ENCODE measurements at regions not wholly inside any gene's neighbourhood (a gene's known extent, or its start where the extent isn't known, plus 50 kb on each side); places are given as distances from the start of the nearest gene placed in this dataset.

- TF ChIP-seq TAF1 (IDR thresholded peaks at IDR 0.05; ENCODE audit: borderline replicate concordance, insufficient read depth, low read length), result no peak
- no peak for TF ChIP-seq FOXP2 (optimal IDR thresholded peaks at IDR 0.05; ENCODE audit: borderline replicate concordance, extremely low read depth, extremely low read length, insufficient read depth)
- TF ChIP-seq SIN3A (IDR thresholded peaks at IDR 0.05; ENCODE audit: borderline replicate concordance, insufficient read depth, low read length), result no peak
- TF ChIP-seq POLR2AphosphoS5 (IDR thresholded peaks at IDR 0.05; ENCODE audit: low read depth, low read length), result no peak
- TF ChIP-seq REST (IDR thresholded peaks at IDR 0.05; ENCODE audit: insufficient read depth in 1 of 2, low read depth in 2 of 2, low read length in 2 of 2), result no peak
Measured at GRCh38 chr6:783966-784735, 91.2 kb upstream of the EXOC2 start.

- no peak for TF ChIP-seq TAF1 (IDR thresholded peaks at IDR 0.05; ENCODE audit: borderline replicate concordance, insufficient read depth, low read length)
- no peak for TF ChIP-seq REST (IDR thresholded peaks at IDR 0.05; ENCODE audit: insufficient read depth in 1 of 2, low read depth in 2 of 2, low read length in 2 of 2)
- no peak for TF ChIP-seq POLR2AphosphoS5 (IDR thresholded peaks at IDR 0.05; ENCODE audit: low read depth, low read length)
- no peak for TF ChIP-seq FOXP2 (optimal IDR thresholded peaks at IDR 0.05; ENCODE audit: borderline replicate concordance, extremely low read depth, extremely low read length, insufficient read depth)
- TF ChIP-seq SIN3A (IDR thresholded peaks at IDR 0.05; ENCODE audit: borderline replicate concordance, insufficient read depth, low read length), result no peak
Measured at GRCh38 chr6:782141-782540, 89.2 kb upstream of the EXOC2 start.

- no peak for TF ChIP-seq FOXP2 (optimal IDR thresholded peaks at IDR 0.05; ENCODE audit: borderline replicate concordance, extremely low read depth, extremely low read length, insufficient read depth)
- TF ChIP-seq POLR2AphosphoS5 (IDR thresholded peaks at IDR 0.05; ENCODE audit: low read depth, low read length), result no peak
- no peak for TF ChIP-seq REST (IDR thresholded peaks at IDR 0.05; ENCODE audit: insufficient read depth in 1 of 2, low read depth in 2 of 2, low read length in 2 of 2)
- TF ChIP-seq SIN3A (IDR thresholded peaks at IDR 0.05; ENCODE audit: borderline replicate concordance, insufficient read depth, low read length), result no peak
- TF ChIP-seq TAF1 (IDR thresholded peaks at IDR 0.05; ENCODE audit: borderline replicate concordance, insufficient read depth, low read length), result no peak
Measured at GRCh38 chr6:781350-781961, 88.5 kb upstream of the EXOC2 start.

GRCh38 chr6:780706-781105 is 87.8 kb upstream of the EXOC2 start:
- TF ChIP-seq FOXP2 (optimal IDR thresholded peaks at IDR 0.05; ENCODE audit: borderline replicate concordance, extremely low read depth, extremely low read length, insufficient read depth), result no peak
- no peak for TF ChIP-seq SIN3A (IDR thresholded peaks at IDR 0.05; ENCODE audit: borderline replicate concordance, insufficient read depth, low read length)
- no peak for TF ChIP-seq POLR2AphosphoS5 (IDR thresholded peaks at IDR 0.05; ENCODE audit: low read depth, low read length)
- no peak for TF ChIP-seq REST (IDR thresholded peaks at IDR 0.05; ENCODE audit: insufficient read depth in 1 of 2, low read depth in 2 of 2, low read length in 2 of 2)
- TF ChIP-seq TAF1 (IDR thresholded peaks at IDR 0.05; ENCODE audit: borderline replicate concordance, insufficient read depth, low read length), result no peak
